ENCODE measurements at regions not wholly inside any gene's neighbourhood (a gene's known extent, or its start where the extent isn't known, plus 50 kb on each side); places are given as distances from the start of the nearest gene placed in this dataset.

GRCh38 chr6:94511502-94512088, 1065.7 kb upstream of the MANEA start:
- DNase-seq, result no peak

GRCh38 chr6:94510877-94511276, 1066.5 kb upstream of the MANEA start:
- no peak for DNase-seq

- DNase-seq, result no peak
Measured at GRCh38 chr6:94501516-94501915, 1075.8 kb upstream of the MANEA start.

GRCh38 chr6:94498099-94498498, 1078.7 kb upstream of the EPHA7 start:
- no peak for DNase-seq

- DNase-seq, result no peak
Measured at GRCh38 chr6:94494500-94494899, 1075.1 kb upstream of the EPHA7 start.

GRCh38 chr6:94487371-94487770, 1068.0 kb upstream of the EPHA7 start:
- no peak for DNase-seq

- DNase-seq, result no peak
Measured at GRCh38 chr6:94478133-94479005, 1059.0 kb upstream of the EPHA7 start.

- no peak for DNase-seq
Measured at GRCh38 chr6:94468830-94469229, 1049.5 kb upstream of the EPHA7 start.

GRCh38 chr6:94464018-94464510, 1044.7 kb upstream of the EPHA7 start:
- no peak for DNase-seq

GRCh38 chr6:94463306-94463705, 1043.9 kb upstream of the EPHA7 start:
- no peak for DNase-seq

GRCh38 chr6:94462231-94462630, 1042.9 kb upstream of the EPHA7 start:
- no peak for DNase-seq

- no peak for DNase-seq
Measured at GRCh38 chr6:94456266-94456665, 1036.9 kb upstream of the EPHA7 start.

- no peak for DNase-seq
Measured at GRCh38 chr6:94454231-94454630, 1034.9 kb upstream of the EPHA7 start.

GRCh38 chr6:94446120-94446519, 1026.8 kb upstream of the EPHA7 start:
- DNase-seq, result no peak

- DNase-seq, result no peak
Measured at GRCh38 chr6:94443701-94444100, 1024.3 kb upstream of the EPHA7 start.

- DNase-seq, result no peak
Measured at GRCh38 chr6:94424692-94425091, 1005.3 kb upstream of the EPHA7 start.

- DNase-seq, result no peak
Measured at GRCh38 chr6:94417363-94417762, 998.0 kb upstream of the EPHA7 start.

- DNase-seq, result no peak
Measured at GRCh38 chr6:94414041-94414440, 994.7 kb upstream of the EPHA7 start.

- DNase-seq, result no peak
Measured at GRCh38 chr6:94401311-94401710, 982.0 kb upstream of the EPHA7 start.

GRCh38 chr6:94394822-94395221, 975.5 kb upstream of the EPHA7 start:
- no peak for DNase-seq

GRCh38 chr6:94389218-94389617, 969.9 kb upstream of the EPHA7 start:
- no peak for DNase-seq

GRCh38 chr6:94377835-94378234, 958.5 kb upstream of the EPHA7 start:
- DNase-seq, result no peak

- DNase-seq, result no peak
Measured at GRCh38 chr6:94376876-94377275, 957.5 kb upstream of the EPHA7 start.

GRCh38 chr6:94372229-94372628, 952.9 kb upstream of the EPHA7 start:
- DNase-seq, result no peak

All from right kidney (tissue), 1 donor.